T47D (cell line): ENCODE measurements at regions not wholly inside any gene's neighbourhood (a gene's known extent, or its start where the extent isn't known, plus 50 kb on each side); places are given as distances from the start of the nearest gene placed in this dataset.

Source experiments
- DNase-seq, 2 experiments: peaks; one replicate each; pipeline versions ENCODE4 v3.0.0 to v3.0.0-alpha.2; 2011 to 2012; ENCODE audit warnings: low read depth in 1 of 2, low spot score in 1 of 2
- JUND ChIP-seq: IDR thresholded peaks from 2 replicates; pipeline ENCODE4 v1.6.1; 2012; ENCODE audit warnings: low read depth
- in situ Hi-C: cut with HindIII; loops from 2 replicates; pipeline ENCODE4 v1.10.0; 2016; ENCODE audit warnings: low sequenced_read_pairs, low pct_unique_long_range_greater_than_20kb

GRCh38 chr6:11323666-11324452 lies 91.4 kb upstream of the NEDD9 start:
- DNase-seq: no peak
- no peak for TF ChIP-seq JUND
- in situ Hi-C loops: no loop called here

- no peak for DNase-seq
- in situ Hi-C loops: no loop called here
- no peak for TF ChIP-seq JUND
Measured at GRCh38 chr6:11322252-11322885, 89.9 kb upstream of the NEDD9 start.

- in situ Hi-C loops: no loop called here
- no peak for TF ChIP-seq JUND
- DNase-seq: no peak
Measured at GRCh38 chr6:11320914-11321597, 88.6 kb upstream of the NEDD9 start.

- DNase-seq: no peak
- TF ChIP-seq JUND: no peak
- in situ Hi-C loops: no loop called here
Measured at GRCh38 chr6:11318835-11319813, 86.7 kb upstream of the NEDD9 start.

- DNase-seq: no peak
- in situ Hi-C loops: no loop called here
Measured at GRCh38 chr6:11317885-11318771, 85.7 kb upstream of the NEDD9 start.

GRCh38 chr6:11315743-11316437 lies 83.4 kb upstream of the NEDD9 start:
- DNase-seq: no peak
- no peak for TF ChIP-seq JUND
- in situ Hi-C loops: no loop called here

More at GRCh38 chr6:11317885-11318771, 85.7 kb upstream of the NEDD9 start:
- TF ChIP-seq JUND: no peak

- TF ChIP-seq JUND: no peak
- DNase-seq: no peak
- in situ Hi-C loops: no loop called here
Measured at GRCh38 chr6:11313207-11313606, 80.7 kb upstream of the NEDD9 start.

GRCh38 chr6:11311970-11312369 lies 79.5 kb upstream of the NEDD9 start:
- in situ Hi-C loops: no loop called here

GRCh38 chr6:11309947-11310665 lies 77.6 kb upstream of the NEDD9 start:
- TF ChIP-seq JUND: no peak
- DNase-seq: no peak

More at GRCh38 chr6:11311970-11312369, 79.5 kb upstream of the NEDD9 start:
- DNase-seq: no peak
- TF ChIP-seq JUND: no peak

GRCh38 chr6:11307226-11307625 lies 74.8 kb upstream of the NEDD9 start:
- no peak for TF ChIP-seq JUND
- in situ Hi-C loops: no loop called here
- DNase-seq: no peak

More at GRCh38 chr6:11309947-11310665, 77.6 kb upstream of the NEDD9 start:
- in situ Hi-C loops: no loop called here
